ENCODE measurements at regions not wholly inside any gene's neighbourhood (a gene's known extent, or its start where the extent isn't known, plus 50 kb on each side); places are given as distances from the start of the nearest gene placed in this dataset.

DNA sequence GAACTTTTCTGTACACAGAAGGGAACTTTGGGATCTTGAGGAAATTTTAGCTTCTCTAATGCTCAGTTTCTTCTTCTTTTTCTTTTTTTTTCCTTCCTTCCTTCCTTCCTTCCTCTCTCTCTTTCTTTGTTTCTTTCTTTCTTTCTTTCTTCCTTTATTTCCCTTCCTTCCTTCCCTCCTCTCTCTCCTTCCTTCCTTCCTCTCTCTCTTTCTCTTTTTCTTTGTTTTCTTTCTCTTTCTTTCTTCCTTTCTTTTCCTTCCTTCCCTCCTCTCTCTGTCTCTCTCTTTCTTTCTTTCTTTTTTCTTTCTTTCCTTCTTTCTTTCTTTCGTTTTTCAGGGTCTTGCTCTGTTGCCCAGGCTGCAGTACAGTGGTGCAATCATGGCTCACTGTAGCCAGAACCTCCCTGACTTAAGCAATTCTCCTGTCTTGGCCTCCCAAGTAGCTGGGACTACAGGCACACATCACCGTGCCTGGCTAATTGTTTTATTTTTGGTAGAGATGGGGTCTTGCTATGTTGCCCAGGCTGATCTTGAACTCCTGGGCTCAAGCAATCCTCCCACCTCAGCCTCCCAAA lies 58.6 kb upstream of the SDK1 start:
- TF ChIP-seq, protein P1, sequence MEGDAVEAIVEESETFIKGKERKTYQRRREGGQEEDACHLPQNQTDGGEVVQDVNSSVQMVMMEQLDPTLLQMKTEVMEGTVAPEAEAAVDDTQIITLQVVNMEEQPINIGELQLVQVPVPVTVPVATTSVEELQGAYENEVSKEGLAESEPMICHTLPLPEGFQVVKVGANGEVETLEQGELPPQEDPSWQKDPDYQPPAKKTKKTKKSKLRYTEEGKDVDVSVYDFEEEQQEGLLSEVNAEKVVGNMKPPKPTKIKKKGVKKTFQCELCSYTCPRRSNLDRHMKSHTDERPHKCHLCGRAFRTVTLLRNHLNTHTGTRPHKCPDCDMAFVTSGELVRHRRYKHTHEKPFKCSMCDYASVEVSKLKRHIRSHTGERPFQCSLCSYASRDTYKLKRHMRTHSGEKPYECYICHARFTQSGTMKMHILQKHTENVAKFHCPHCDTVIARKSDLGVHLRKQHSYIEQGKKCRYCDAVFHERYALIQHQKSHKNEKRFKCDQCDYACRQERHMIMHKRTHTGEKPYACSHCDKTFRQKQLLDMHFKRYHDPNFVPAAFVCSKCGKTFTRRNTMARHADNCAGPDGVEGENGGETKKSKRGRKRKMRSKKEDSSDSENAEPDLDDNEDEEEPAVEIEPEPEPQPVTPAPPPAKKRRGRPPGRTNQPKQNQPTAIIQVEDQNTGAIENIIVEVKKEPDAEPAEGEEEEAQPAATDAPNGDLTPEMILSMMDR (conservative IDR thresholded peaks at IDR 0.05; ENCODE audit: low read length): no peak
- no peak for TF ChIP-seq EZH2phosphoT487 (IDR thresholded peaks at IDR 0.05; ENCODE audit: borderline replicate concordance, low read depth, low read length)
